CD14-positive monocyte (primary cell): ENCODE measurements at regions not wholly inside any gene's neighbourhood (a gene's known extent, or its start where the extent isn't known, plus 50 kb on each side); places are given as distances from the start of the nearest gene placed in this dataset.

Experiments
- DNase-seq, 3 donors: peaks; one replicate each; pipeline ENCODE4 v3.0.0-alpha.2; 2011 to 2022
- H2AFZ ChIP-seq: 2 replicates; pipeline ENCODE4 v1.6.0; 2012; ENCODE audit warnings: mild to moderate bottlenecking, low read depth, low read length, inconsistent platforms; ENCODE audit not compliant: insufficient read depth, poor library complexity, severe bottlenecking
- H3K27ac ChIP-seq, 2 donors: 1 replicate in 1 of 2; 2 replicates in 1 of 2; pipeline ENCODE4 v1.5.1; 2012 to 2013; ENCODE audit warnings: low read length in 2 of 2, control low read depth in 1 of 2, inconsistent platforms in 1 of 2, low read depth in 1 of 2, mild to moderate bottlenecking in 1 of 2
- H3K27me3 ChIP-seq, 2 donors: one replicate each; pipeline versions ENCODE4 v1.6.0 to v1.6.1; 2011 to 2013; ENCODE audit warnings: low read length in 2 of 2; ENCODE audit not compliant: control insufficient read depth in 2 of 2, insufficient read depth in 2 of 2
- H3K36me3 ChIP-seq, 2 donors: replicated peaks in 1 of 2; 1 replicate in 1 of 2; 2 replicates in 1 of 2; pipeline versions ENCODE4 v1.5.1 to v1.6.1; 2012 to 2013; ENCODE audit warnings: low read length in 2 of 2, control low read depth in 1 of 2, inconsistent platforms in 1 of 2, mild to moderate bottlenecking in 1 of 2; ENCODE audit not compliant: insufficient read depth in 2 of 2, control insufficient read depth in 1 of 2
- H3K4me1 ChIP-seq, 2 donors: 1 replicate in 1 of 2; 2 replicates in 1 of 2; pipeline versions ENCODE4 v1.5.1 to v1.6.1; 2012 to 2013; ENCODE audit warnings: low read length in 2 of 2, control low read depth in 1 of 2, inconsistent platforms in 1 of 2, mild to moderate bottlenecking in 1 of 2, moderate library complexity in 1 of 2; ENCODE audit not compliant: insufficient read depth in 2 of 2, control insufficient read depth in 1 of 2
- H3K4me2 ChIP-seq: replicated peaks from 2 replicates; pipeline ENCODE3; 2012; ENCODE audit warnings: low read length, moderate library complexity, mild to moderate bottlenecking; ENCODE audit not compliant: poor library complexity, severe bottlenecking; ENCODE audit errors: extremely low read depth
- H3K4me3 ChIP-seq, 3 experiments: fragments of 200-600 bp in 1 of 3; sonication (generic) in 1 of 3; replicated peaks in 1 of 3; 1 replicate in 2 of 3; 2 replicates in 1 of 3; pipeline ENCODE4 v1.5.1; 2011 to 2013; ENCODE audit warnings: low read length in 3 of 3, mild to moderate bottlenecking in 3 of 3, control low read depth in 2 of 3, low read depth in 2 of 3, inconsistent platforms in 1 of 3, moderate library complexity in 1 of 3
- H3K79me2 ChIP-seq: 2 replicates; pipeline ENCODE4 v1.6.0; 2012; ENCODE audit warnings: mild to moderate bottlenecking, control low read depth, inconsistent platforms, low read length, moderate library complexity; ENCODE audit not compliant: insufficient read depth
- H3K9ac ChIP-seq: 2 replicates; pipeline ENCODE4 v1.6.0; 2017; ENCODE audit warnings: low read length, mild to moderate bottlenecking; ENCODE audit not compliant: insufficient read depth, poor library complexity, severe bottlenecking
- H3K9me3 ChIP-seq, 2 donors: replicated peaks in 1 of 2; 1 replicate in 1 of 2; 2 replicates in 1 of 2; pipeline versions ENCODE4 v1.5.1 to v1.6.1; 2012 to 2013; ENCODE audit warnings: low read length in 2 of 2, control low read depth in 1 of 2; ENCODE audit not compliant: control insufficient read depth in 1 of 2, insufficient read depth in 1 of 2
- H4K20me1 ChIP-seq: 2 replicates; pipeline ENCODE4 v1.6.0; 2012; ENCODE audit warnings: mild to moderate bottlenecking, low read length, control low read depth, moderate library complexity; ENCODE audit not compliant: insufficient read depth
- H3K27ac Mint-ChIP-seq, 7 donors: one replicate each; pipeline ENCODE4 v1.8.0; 2020; ENCODE audit warnings: mild to moderate bottlenecking in 7 of 7, mixed read lengths in 7 of 7, moderate library complexity in 6 of 7, inconsistent platforms in 2 of 7
- H3K27me3 Mint-ChIP-seq, 3 donors: one replicate each; pipeline ENCODE4 v1.8.0; 2021 to 2022; ENCODE audit warnings: low read depth in 3 of 3, mild to moderate bottlenecking in 3 of 3, mixed read lengths in 3 of 3, moderate library complexity in 3 of 3, inconsistent platforms in 1 of 3
- H3K36me3 Mint-ChIP-seq, 2 donors: one replicate each; pipeline ENCODE4 v1.8.0; 2020; ENCODE audit warnings: mixed read lengths in 2 of 2, inconsistent platforms in 1 of 2, mild to moderate bottlenecking in 1 of 2
- H3K4me1 Mint-ChIP-seq: one replicate; pipeline ENCODE4 v1.8.0; 2020; ENCODE audit warnings: mild to moderate bottlenecking, mixed read lengths
- H3K4me3 Mint-ChIP-seq, 2 donors: one replicate each; pipeline ENCODE4 v1.8.0; 2020; ENCODE audit warnings: mild to moderate bottlenecking in 2 of 2, mixed read lengths in 2 of 2, moderate library complexity in 1 of 2
- H3K9me3 Mint-ChIP-seq, 7 donors: one replicate each; pipeline ENCODE4 v1.8.0; 2020 to 2022; ENCODE audit warnings: mixed read lengths in 7 of 7, mild to moderate bottlenecking in 6 of 7, moderate library complexity in 6 of 7, inconsistent platforms in 2 of 7
- CTCF ChIP-seq: fragments of 200-600 bp; IDR thresholded peaks from one replicate; pipeline ENCODE4 v1.8.0; 2022; ENCODE audit warnings: antibody characterized with exemption, mild to moderate bottlenecking
- WGBS: methylation state at CpG from one replicate; pipeline ENCODE4 v1.1.5; 2013; ENCODE audit warnings: missing lambda C conversion rate; ENCODE audit not compliant: insufficient coverage; 5-methylcytosine and 5-hydroxymethylcytosine counted together
- intact Hi-C, 2 donors: fragments of 100-400 bp; cut with micrococcal nuclease; formaldehyde crosslinking; loops; one replicate each; pipeline versions ENCODE4 v1.15.0 to v1.15.1; 2023

GRCh38 chr10:23556727-23557440 is 118.0 kb downstream of the OTUD1 start:
- no peaks in the 10 kb centered on the region for H3K36me3 ChIP-seq
- no peaks in the 10 kb centered on the region for H3K9me3 ChIP-seq
- no peak overlapping the region for H3K9ac ChIP-seq
- Mint-ChIP-seq H3K27ac (peak overlapping the region in 6 of 7 donors; percentile 0 to 89 (median 80)), H3K27me3 (no peaks in the 10 kb centered on the region), H3K4me3 (peak overlapping the region in 1 of 2 donors; percentile 41), H3K4me1 (peaks cover 15% of the 10 kb centered on the region), H3K9me3 (peaks cover 0 to 8% (median 3%) of the 10 kb centered on the region in 7 donors), H3K36me3 (no peaks in the 10 kb centered on the region)
- no peaks in the 10 kb centered on the region for H3K27me3 ChIP-seq
- no peaks in the 10 kb centered on the region for H3K79me2 ChIP-seq
- 100% methylated on average over 1 of the region's 5 CpGs for WGBS
- H3K4me3 ChIP-seq: no peak overlapping the region
- H3K4me2 ChIP-seq: no peak overlapping the region
- H4K20me1 ChIP-seq: no peaks in the 10 kb centered on the region
- DNase-seq: peak; percentile 30 to 73 (median 70)
- H3K4me1 ChIP-seq: peaks cover 7 to 14% of the 10 kb centered on the region in 2 donors
- no peak for TF ChIP-seq CTCF
- peak overlapping the region in 1 of 2 donors; percentile 48 for H3K27ac ChIP-seq
- intact Hi-C loops: no loop called here
- H2AFZ ChIP-seq: peak overlapping the region; percentile 33

- Histone ChIP-seq H3K36me3 (no peaks in the 10 kb centered on the region), H3K9me3 (peaks cover 0 to 5% of the 10 kb centered on the region in 2 donors), H3K9ac (no peak overlapping the region), H3K4me2 (no peak overlapping the region), H3K27ac (no peak overlapping the region), H4K20me1 (no peaks in the 10 kb centered on the region), H2AFZ (no peak overlapping the region), H3K4me3 (no peak overlapping the region), H3K4me1 (peaks cover 7 to 14% of the 10 kb centered on the region in 2 donors), H3K79me2 (no peaks in the 10 kb centered on the region), H3K27me3 (no peaks in the 10 kb centered on the region)
- Mint-ChIP-seq H3K27me3 (peaks cover 0 to 2% (median 0%) of the 10 kb centered on the region in 3 donors), H3K4me1 (peaks cover 15% of the 10 kb centered on the region), H3K4me3 (no peak overlapping the region), H3K9me3 (peaks cover 4 to 12% (median 8%) of the 10 kb centered on the region in 7 donors), H3K36me3 (no peaks in the 10 kb centered on the region), H3K27ac (no peak overlapping the region)
- TF ChIP-seq CTCF: no peak
- DNase-seq: no peak
- WGBS: no CpG with 5 or more reads among the region's 4 CpGs
- intact Hi-C loops: no loop called here
These were observed 118.9 kb downstream of the OTUD1 start for GRCh38 chr10:23557777-23558176.
